ENCODE measurements at regions not wholly inside any gene's neighbourhood (a gene's known extent, or its start where the extent isn't known, plus 50 kb on each side); places are given as distances from the start of the nearest gene placed in this dataset.

GRCh38 chr7:148527717-148528168, 62.8 kb upstream of the C7orf33 start:
- peak; percentile 100 for ATAC-seq
- Histone ChIP-seq H3K27ac (ENCODE audit: control insufficient read depth, insufficient read depth) (no peak overlapping the region), H3K4me1 (ENCODE audit: control insufficient read depth, insufficient read depth, low read length) (no peaks in the 10 kb centered on the region), H3K4me2 (ENCODE audit: control insufficient read depth, insufficient read depth) (no peak overlapping the region), H3K4me3 (no peak overlapping the region), H3K36me3 (ENCODE audit: control insufficient read depth in 2 of 2, insufficient read depth in 2 of 2, low read length in 1 of 2) (no peaks in the 10 kb centered on the region), H3K79me2 (ENCODE audit: control insufficient read depth, insufficient read depth, low read length) (no peaks in the 10 kb centered on the region), H3K9me3 (replicated peaks; ENCODE audit: control insufficient read depth, insufficient read depth, low read length) (no peaks in the 10 kb centered on the region), H3K27me3 (replicated peaks in 1 of 2; ENCODE audit: control insufficient read depth in 2 of 2, insufficient read depth in 2 of 2, low read length in 1 of 2) (no peaks in the 10 kb centered on the region; a peak in 2 of 4 replicates), H4K20me1 (ENCODE audit: control insufficient read depth, insufficient read depth) (no peaks in the 10 kb centered on the region), H3K9ac (ENCODE audit: control insufficient read depth, insufficient read depth, low read length) (no peak overlapping the region), H2AFZ (ENCODE audit: control insufficient read depth, low read depth, low read length) (no peak overlapping the region)
- no peak for TF ChIP-seq SIN3A (IDR thresholded peaks at IDR 0.05; ENCODE audit: low read depth, low read length)
- TF ChIP-seq SMC3 (IDR thresholded peaks at IDR 0.05; ENCODE audit: borderline replicate concordance, low read length), result peak; percentile 93
- peak; percentile 89; the same call in 2 of the 3 replicates for TF ChIP-seq POU2F2 (IDR thresholded peaks at IDR 0.05; ENCODE audit: borderline replicate concordance, low read depth, low read length)
- peak; percentile 82 to 95 (median 87) for TF ChIP-seq CTCF (IDR thresholded peaks at IDR 0.05 in 2 of 3, conservative IDR thresholded peaks at IDR 0.05 in 1 of 3; ENCODE audit: control insufficient read depth in 2 of 3, extremely low read depth in 1 of 3, insufficient read depth in 1 of 3, low read depth in 3 of 3, low read length in 3 of 3)
- no peak for TF ChIP-seq PML (IDR thresholded peaks at IDR 0.05; ENCODE audit: low read length)
- TF ChIP-seq YY1 (IDR thresholded peaks at IDR 0.05; ENCODE audit: low read depth, low read length), result peak; percentile 66
- 0 out of 2 replicates have a peak, but pooled peaks have one; percentile 16 for TF ChIP-seq NR2F1 (conservative IDR thresholded peaks at IDR 0.05)
- TF ChIP-seq RAD21 (IDR thresholded peaks at IDR 0.05; ENCODE audit: insufficient read depth, low read depth, low read length), result peak; percentile 74
- TF ChIP-seq GABPA (IDR thresholded peaks at IDR 0.05; ENCODE audit: low read depth), result no peak
- TF ChIP-seq PBX3 (IDR thresholded peaks at IDR 0.05; ENCODE audit: insufficient replicate concordance, low read depth, low read length), result peak; percentile 70
- 0 out of 2 replicates have a peak, but pooled peaks have one; percentile 70 for TF ChIP-seq SMARCA5 (IDR thresholded peaks at IDR 0.05)
- TF ChIP-seq PKNOX1 (IDR thresholded peaks at IDR 0.05), result peak; percentile 81
- no peak for TF ChIP-seq IKZF1 (conservative IDR thresholded peaks at IDR 0.05)
- DNase-seq (ENCODE audit: low read depth, low spot score), result peak; percentile 47
- SMC1A ChIA-PET (ENCODE audit: uncharacterized antibody, unreplicated experiment), result interaction anchor here (0.7 to 1.7 kb wide), 8 partner anchors 15 to 436 kb away, joined by 3 to 7 read pairs (median 4); no protein-coding TSS in a partner anchor
- intact Hi-C loops (cut with micrococcal nuclease; ENCODE audit: unreplicated experiment), result loop anchor here (1.0 kb wide), 2 partner anchors 23 to 262 kb away; no protein-coding TSS in a partner anchor
- BruUV-seq (replicated peaks), result no TSS peak
- POLR2A ChIA-PET, result no interaction called here
- RAD21 ChIA-PET (ENCODE audit: unreplicated experiment), result interaction anchor here (1.6 to 2.0 kb wide), 3 partner anchors 23 to 262 kb away, joined by 3 to 12 read pairs (median 4); no protein-coding TSS in a partner anchor
- peak; percentile 95 for FAIRE-seq
- in situ Hi-C loops (cut with MboI), result no loop called here
- 6% methylated on average over 6 of the region's 6 CpGs for WGBS (ENCODE audit: insufficient coverage, insufficient replicate concordance, low lambda C conversion rate, missing lambda C conversion rate)
- CTCF ChIA-PET, result interaction anchor here (0.7 to 5.3 kb wide), 11 partner anchors 8 to 263 kb away, joined by 3 to 115 read pairs (median 4); no protein-coding TSS in a partner anchor

All from GM12878 (cell line).